ENCODE measurements at regions not wholly inside any gene's neighbourhood (a gene's known extent, or its start where the extent isn't known, plus 50 kb on each side); places are given as distances from the start of the nearest gene placed in this dataset.

- Mint-ChIP-seq H3K27ac (no peak overlapping the region), H3K36me3 (ENCODE audit: low read depth) (no peaks in the 10 kb centered on the region), H3K27me3 (ENCODE audit: insufficient read depth) (peaks cover 2% of the 10 kb centered on the region), H3K4me3 (no peak overlapping the region), H3K4me1 (ENCODE audit: low read depth) (peaks cover 14% of the 10 kb centered on the region), H3K9me3 (no peaks in the 10 kb centered on the region; the same call in none of the 2 replicates)
- no peak for TF ChIP-seq CTCF (IDR thresholded peaks at IDR 0.05)
- no peak for DNase-seq
Observed at GRCh38 chr12:42985506-42985905, 396.0 kb upstream of the PRICKLE1 start.

GRCh38 chr12:42982828-42983227 lies 393.3 kb upstream of the PRICKLE1 start:
- peaks cover 18% of the 10 kb centered on the region for H3K4me1 Mint-ChIP-seq (ENCODE audit: low read depth)
- DNase-seq = no peak

GRCh38 chr12:42981379-42981778 lies 391.8 kb upstream of the PRICKLE1 start:
- H3K9me3 Mint-ChIP-seq = no peaks in the 10 kb centered on the region; the same call in 1 of the 2 replicates
- TF ChIP-seq CTCF (IDR thresholded peaks at IDR 0.05) = no peak
- peak; percentile 43 for DNase-seq
- H3K27me3 Mint-ChIP-seq (ENCODE audit: insufficient read depth) = peaks cover 2% of the 10 kb centered on the region; the same call in 1 of the 2 replicates
- no peak overlapping the region for H3K27ac Mint-ChIP-seq
- H3K4me1 Mint-ChIP-seq (ENCODE audit: low read depth) = peaks cover 23% of the 10 kb centered on the region
- no peak overlapping the region for H3K4me3 Mint-ChIP-seq
- H3K36me3 Mint-ChIP-seq (ENCODE audit: low read depth) = no peaks in the 10 kb centered on the region

More at GRCh38 chr12:42982828-42983227, 393.3 kb upstream of the PRICKLE1 start:
- Mint-ChIP-seq H3K9me3 (no peaks in the 10 kb centered on the region; the same call in none of the 2 replicates), H3K27me3 (ENCODE audit: insufficient read depth) (peaks cover 2% of the 10 kb centered on the region), H3K4me3 (no peak overlapping the region), H3K27ac (no peak overlapping the region), H3K36me3 (ENCODE audit: low read depth) (no peaks in the 10 kb centered on the region)
- TF ChIP-seq CTCF (IDR thresholded peaks at IDR 0.05) = no peak

GRCh38 chr12:42980441-42980840 lies 390.9 kb upstream of the PRICKLE1 start:
- Mint-ChIP-seq H3K4me3 (no peak overlapping the region), H3K9me3 (no peaks in the 10 kb centered on the region; the same call in 1 of the 2 replicates), H3K36me3 (ENCODE audit: low read depth) (no peaks in the 10 kb centered on the region), H3K27me3 (ENCODE audit: insufficient read depth) (peaks cover 2% of the 10 kb centered on the region; the same call in 1 of the 2 replicates), H3K4me1 (ENCODE audit: low read depth) (peaks cover 23% of the 10 kb centered on the region), H3K27ac (no peak overlapping the region)
- TF ChIP-seq CTCF (IDR thresholded peaks at IDR 0.05) = no peak
- DNase-seq = no peak

GRCh38 chr12:42979746-42980145 lies 390.2 kb upstream of the PRICKLE1 start:
- H3K4me1 Mint-ChIP-seq (ENCODE audit: low read depth) = peaks cover 23% of the 10 kb centered on the region

More at GRCh38 chr12:42979746-42980145, 390.2 kb upstream of the PRICKLE1 start:
- Mint-ChIP-seq H3K27me3 (ENCODE audit: insufficient read depth) (peaks cover 2% of the 10 kb centered on the region; the same call in 1 of the 2 replicates), H3K36me3 (ENCODE audit: low read depth) (no peaks in the 10 kb centered on the region), H3K27ac (no peak overlapping the region), H3K9me3 (peaks cover 2% of the 10 kb centered on the region), H3K4me3 (no peak overlapping the region)
- DNase-seq = no peak
- no peak for TF ChIP-seq CTCF (IDR thresholded peaks at IDR 0.05)
